OCI-LY7 (cell line): ENCODE measurements at regions not wholly inside any gene's neighbourhood (a gene's known extent, or its start where the extent isn't known, plus 50 kb on each side); places are given as distances from the start of the nearest gene placed in this dataset.

Experiments
- BruUV-seq: library from RNA; stranded (reverse); fragments of 400-500 nt; replicated peaks from 2 replicates; lab custom pipeline; 2021; lab: Mats Ljungman, UMichigan
- CTCF ChIA-PET: fragments of 300-600 bp; sonication (Branson Sonifier 250); formaldehyde crosslinking; loops from one replicate; lab custom pipeline; 2022; ENCODE audit warnings: antibody characterized with exemption; ENCODE audit not compliant: unreplicated experiment; lab: Charles Lee
- POLR2A ChIA-PET: fragments of 300-600 bp; sonication (Branson Sonifier 250); formaldehyde crosslinking; loops from one replicate; lab custom pipeline; 2022; ENCODE audit warnings: antibody characterized with exemption; lab: Charles Lee
- DNase-seq: peaks from one replicate; pipeline ENCODE4 v3.0.0-alpha.2; 2015; ENCODE audit warnings: low spot score
- H2AFZ ChIP-seq: fragments of 200-600 bp; sonication (generic), shearing (Covaris generic); 2 replicates; pipeline ENCODE4 v1.6.1; 2014; ENCODE audit warnings: mild to moderate bottlenecking, antibody characterized with exemption, low read length, moderate library complexity
- H3K27ac ChIP-seq: fragments of 200-600 bp; sonication (generic); 2 replicates; pipeline ENCODE4 v1.5.1; 2014; ENCODE audit warnings: mixed run types, low read depth, mild to moderate bottlenecking, moderate library complexity, low read length, inconsistent platforms; ENCODE audit not compliant: poor library complexity, severe bottlenecking
- H3K36me3 ChIP-seq: fragments of 200-600 bp; sonication (generic); 2 replicates; pipeline ENCODE4 v1.6.1; 2014; ENCODE audit warnings: mild to moderate bottlenecking, antibody characterized with exemption, low read length, moderate library complexity, mixed read lengths; ENCODE audit not compliant: insufficient read depth
- H3K4me1 ChIP-seq: fragments of 200-600 bp; sonication (generic); 2 replicates; pipeline ENCODE4 v1.5.1; 2014; ENCODE audit warnings: mild to moderate bottlenecking, low read length; ENCODE audit not compliant: insufficient read depth, poor library complexity, severe bottlenecking
- H3K4me2 ChIP-seq: fragments of 200-600 bp; sonication (generic); 2 replicates; pipeline ENCODE4 v1.6.1; 2014; ENCODE audit warnings: mild to moderate bottlenecking, low read length
- H3K4me3 ChIP-seq: fragments of 200-600 bp; sonication (generic); 2 replicates; pipeline ENCODE4 v1.5.1; 2014; ENCODE audit warnings: mild to moderate bottlenecking, low read depth, low read length; ENCODE audit not compliant: poor library complexity, severe bottlenecking
- H3K79me2 ChIP-seq: fragments of 200-600 bp; sonication (generic); 2 replicates; pipeline ENCODE4 v1.6.1; 2016; ENCODE audit warnings: low read depth, mild to moderate bottlenecking, low read length, moderate library complexity, mixed read lengths; ENCODE audit not compliant: insufficient read depth
- H3K9me2 ChIP-seq: fragments of 200-600 bp; sonication (generic); 2 replicates; pipeline ENCODE4 v1.6.1; 2016; ENCODE audit warnings: mild to moderate bottlenecking, low read length, mixed read lengths; ENCODE audit not compliant: insufficient read depth
- H3K9me3 ChIP-seq: fragments of 200-600 bp; sonication (generic); 2 replicates; pipeline ENCODE4 v1.6.1; 2014; ENCODE audit warnings: mild to moderate bottlenecking, mixed run types, low read length, mixed read lengths
- H4K20me1 ChIP-seq: fragments of 200-600 bp; sonication (generic); 2 replicates; pipeline ENCODE4 v1.6.1; 2014; ENCODE audit warnings: mild to moderate bottlenecking, antibody characterized with exemption, low read length, moderate library complexity, mixed read lengths; ENCODE audit not compliant: insufficient read depth
- CTCF ChIP-seq: fragments of 200-600 bp; sonication (generic); conservative IDR thresholded peaks from 2 replicates; pipeline ENCODE4 v1.5.1; 2014; ENCODE audit warnings: mild to moderate bottlenecking, antibody characterized with exemption, low read length, moderate library complexity, mixed read lengths
- EZH2phosphoT487 ChIP-seq: fragments of 200-600 bp; sonication (generic); IDR thresholded peaks from 2 replicates; pipeline ENCODE4 v1.6.1; 2018; ENCODE audit warnings: low read depth, borderline replicate concordance, mild to moderate bottlenecking, mixed run types, antibody characterized with exemption, low read length, moderate library complexity, mixed read lengths
- intact Hi-C: fragments of 100-400 bp; cut with micrococcal nuclease; formaldehyde crosslinking; loops from one replicate; pipeline ENCODE4 v1.10.0; 2022; ENCODE audit not compliant: unreplicated experiment

- POLR2A ChIA-PET = no interaction called here
- no peak for DNase-seq
- H3K9me3 ChIP-seq = no peaks in the 10 kb centered on the region
- H4K20me1 ChIP-seq = no peaks in the 10 kb centered on the region
- no peaks in the 10 kb centered on the region for H3K4me1 ChIP-seq
- TF ChIP-seq EZH2phosphoT487 (no peak), CTCF (no peak)
- H3K27ac ChIP-seq = no peak overlapping the region
- no peaks in the 10 kb centered on the region for H3K36me3 ChIP-seq
- no peaks in the 10 kb centered on the region for H3K79me2 ChIP-seq
- H3K9me2 ChIP-seq = no peaks in the 10 kb centered on the region
- H3K4me2 ChIP-seq = no peak overlapping the region
- BruUV-seq = no TSS peak
- CTCF ChIA-PET = no interaction called here
- H2AFZ ChIP-seq = no peak overlapping the region
- intact Hi-C loops = no loop called here
- H3K4me3 ChIP-seq = no peak overlapping the region
These were observed 268.6 kb upstream of the MEIS2 start for GRCh38 chr15:37368961-37369360.

- Histone ChIP-seq H3K4me2 (no peak overlapping the region), H3K9me2 (no peaks in the 10 kb centered on the region), H3K4me3 (no peak overlapping the region), H3K27ac (no peak overlapping the region), H2AFZ (no peak overlapping the region), H3K9me3 (no peaks in the 10 kb centered on the region), H4K20me1 (no peaks in the 10 kb centered on the region), H3K4me1 (no peaks in the 10 kb centered on the region), H3K36me3 (no peaks in the 10 kb centered on the region), H3K79me2 (no peaks in the 10 kb centered on the region)
- DNase-seq = no peak
- ChIA-PET POLR2A (no interaction called here), CTCF (no interaction called here)
- TF ChIP-seq EZH2phosphoT487 (no peak), CTCF (no peak)
- no TSS peak for BruUV-seq
- intact Hi-C loops = no loop called here
These were observed 270.6 kb upstream of the MEIS2 start for GRCh38 chr15:37370941-37371340.

GRCh38 chr15:37372064-37372463 is 271.7 kb upstream of the MEIS2 start:
- Histone ChIP-seq H3K79me2 (no peaks in the 10 kb centered on the region), H3K9me3 (no peaks in the 10 kb centered on the region), H3K36me3 (no peaks in the 10 kb centered on the region), H3K4me1 (no peaks in the 10 kb centered on the region), H3K4me3 (no peak overlapping the region), H3K9me2 (no peaks in the 10 kb centered on the region), H4K20me1 (no peaks in the 10 kb centered on the region), H3K27ac (no peak overlapping the region), H2AFZ (no peak overlapping the region), H3K4me2 (no peak overlapping the region)
- TF ChIP-seq EZH2phosphoT487 (no peak), CTCF (no peak)
- intact Hi-C loops = no loop called here
- BruUV-seq = no TSS peak
- no peak for DNase-seq
- ChIA-PET POLR2A (no interaction called here), CTCF (no interaction called here)
